ENCODE measurements at regions not wholly inside any gene's neighbourhood (a gene's known extent, or its start where the extent isn't known, plus 50 kb on each side); places are given as distances from the start of the nearest gene placed in this dataset.

- TF ChIP-seq EZH2 (IDR thresholded peaks at IDR 0.05; ENCODE audit: insufficient read depth, poor library complexity, severe bottlenecking) (no peak), EZH2phosphoT487 (IDR thresholded peaks at IDR 0.05; ENCODE audit: insufficient read depth, low read depth) (no peak)
Observed at GRCh38 chr4:3863841-3864741, 97.9 kb downstream of the ADRA2C start.

Measured in GM23248 (cell line).